ENCODE measurements at regions not wholly inside any gene's neighbourhood (a gene's known extent, or its start where the extent isn't known, plus 50 kb on each side); places are given as distances from the start of the nearest gene placed in this dataset.

DNA sequence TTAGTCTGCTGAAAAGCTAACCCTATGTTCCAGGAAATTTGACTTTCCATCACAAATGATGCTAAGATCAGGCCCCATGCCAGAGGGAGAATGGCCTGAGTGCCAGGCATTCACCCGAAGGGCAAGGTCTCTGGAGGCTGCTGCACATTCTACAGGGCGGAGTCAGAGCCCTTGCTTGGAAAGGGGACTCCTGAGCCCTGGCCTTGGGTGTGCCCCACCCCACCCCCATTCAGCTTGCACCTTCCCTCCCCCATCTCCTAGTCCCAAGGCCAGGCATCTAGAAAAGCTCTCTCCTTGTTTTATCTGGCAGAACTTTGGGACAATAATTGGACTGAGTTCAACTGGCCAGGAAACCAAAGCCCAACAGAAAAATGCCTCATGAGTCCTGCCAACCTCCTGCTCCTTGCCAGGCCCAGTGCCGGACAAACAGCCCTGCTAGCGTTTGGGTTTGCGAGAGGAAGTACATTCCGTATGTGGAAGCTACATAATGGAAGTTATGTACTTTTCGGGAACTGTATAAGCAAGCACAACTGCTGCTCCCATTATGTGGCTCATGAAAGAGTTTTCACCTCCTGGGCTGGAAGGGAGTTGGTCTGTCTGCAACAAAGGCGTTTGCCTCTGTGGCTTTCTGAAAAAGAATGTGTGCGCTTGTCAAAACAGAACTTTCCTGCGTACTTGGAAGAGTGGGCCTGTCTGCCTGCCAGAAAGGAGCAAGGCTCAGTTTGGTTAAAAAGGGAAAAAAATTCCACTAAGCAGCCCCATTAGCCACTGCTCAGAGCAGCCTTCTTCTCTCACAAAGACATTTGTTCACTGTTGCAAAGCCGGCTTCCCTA, 321.5 kb upstream of the CTNNB1 start:
- Histone ChIP-seq H3K27me3 (no peaks in the 10 kb centered on the region), H3K4me3 (peak overlapping the region in 3 of 4 donors; percentile 2 to 35 (median 18)), H3K27ac (replicated peaks in 1 of 4) (peak overlapping the region; percentile 72 to 86 (median 80)), H3K4me1 (peaks cover 34 to 48% (median 43%) of the 10 kb centered on the region in 4 donors), H3K36me3 (no peaks in the 10 kb centered on the region), H3K9me3 (no peaks in the 10 kb centered on the region)
- DNase-seq (ENCODE audit: extremely low spot score) = no peak
- 20% methylated on average over 11 of the region's 11 CpGs for WGBS
- TF ChIP-seq POLR2A (IDR thresholded peaks at IDR 0.05; ENCODE audit: low read depth) (no peak), EP300 (IDR thresholded peaks at IDR 0.05) (peak; percentile 48), POLR2AphosphoS5 (IDR thresholded peaks at IDR 0.05) (peak; percentile 70 to 71)
- TF ChIP-seq, protein P1, sequence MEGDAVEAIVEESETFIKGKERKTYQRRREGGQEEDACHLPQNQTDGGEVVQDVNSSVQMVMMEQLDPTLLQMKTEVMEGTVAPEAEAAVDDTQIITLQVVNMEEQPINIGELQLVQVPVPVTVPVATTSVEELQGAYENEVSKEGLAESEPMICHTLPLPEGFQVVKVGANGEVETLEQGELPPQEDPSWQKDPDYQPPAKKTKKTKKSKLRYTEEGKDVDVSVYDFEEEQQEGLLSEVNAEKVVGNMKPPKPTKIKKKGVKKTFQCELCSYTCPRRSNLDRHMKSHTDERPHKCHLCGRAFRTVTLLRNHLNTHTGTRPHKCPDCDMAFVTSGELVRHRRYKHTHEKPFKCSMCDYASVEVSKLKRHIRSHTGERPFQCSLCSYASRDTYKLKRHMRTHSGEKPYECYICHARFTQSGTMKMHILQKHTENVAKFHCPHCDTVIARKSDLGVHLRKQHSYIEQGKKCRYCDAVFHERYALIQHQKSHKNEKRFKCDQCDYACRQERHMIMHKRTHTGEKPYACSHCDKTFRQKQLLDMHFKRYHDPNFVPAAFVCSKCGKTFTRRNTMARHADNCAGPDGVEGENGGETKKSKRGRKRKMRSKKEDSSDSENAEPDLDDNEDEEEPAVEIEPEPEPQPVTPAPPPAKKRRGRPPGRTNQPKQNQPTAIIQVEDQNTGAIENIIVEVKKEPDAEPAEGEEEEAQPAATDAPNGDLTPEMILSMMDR (IDR thresholded peaks at IDR 0.05) = no peak
- intact Hi-C loops (cut with DNase I) = loop anchor here (2.0 kb wide), 1 partner anchor 95 kb away; no protein-coding TSS in a partner anchor

GRCh38 chr3:40878464-40878905, 320.8 kb upstream of the CTNNB1 start:
- Histone ChIP-seq H3K4me1 (peaks cover 34 to 48% (median 43%) of the 10 kb centered on the region in 4 donors), H3K36me3 (no peaks in the 10 kb centered on the region), H3K9me3 (no peaks in the 10 kb centered on the region), H3K27ac (replicated peaks in 1 of 4) (peak overlapping the region; percentile 72 to 86 (median 80)), H3K4me3 (peak overlapping the region in 2 of 4 donors; percentile 2 to 18), H3K27me3 (no peaks in the 10 kb centered on the region)
- intact Hi-C loops (cut with DNase I) = no loop called here
- no peak for DNase-seq (ENCODE audit: extremely low spot score)
- 30% methylated on average over 3 of the region's 3 CpGs for WGBS
- TF ChIP-seq POLR2AphosphoS5 (IDR thresholded peaks at IDR 0.05) (no peak), EP300 (IDR thresholded peaks at IDR 0.05) (peak; percentile 15)

DNA sequence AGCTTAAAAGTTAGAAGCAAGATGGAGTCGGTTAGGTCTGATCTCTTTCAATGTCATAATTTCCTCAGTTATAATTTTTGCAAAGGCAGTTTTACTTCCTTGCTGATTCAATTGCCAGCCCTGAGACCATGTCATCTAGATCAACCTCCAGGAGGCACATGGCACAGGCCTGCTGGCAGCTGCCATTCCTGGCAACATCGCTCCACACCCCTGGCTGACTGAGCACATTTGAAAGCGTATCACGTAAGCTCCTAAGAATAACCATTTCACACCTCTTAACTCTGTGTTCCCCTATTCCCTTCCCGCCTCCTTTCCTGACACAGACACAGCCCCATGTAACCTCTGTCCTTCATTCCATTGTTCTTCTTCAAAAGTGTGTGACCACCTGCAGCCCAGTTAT, 313.9 kb upstream of the CTNNB1 start:
- 94% methylated on average over 5 of the region's 5 CpGs for WGBS
- H3K27me3 ChIP-seq = no peaks in the 10 kb centered on the region
- TF ChIP-seq POLR2AphosphoS5 (IDR thresholded peaks at IDR 0.05) = no peak
- no peaks in the 10 kb centered on the region for H3K9me3 ChIP-seq
- DNase-seq (ENCODE audit: extremely low spot score) = no peak
- H3K4me3 ChIP-seq = no peak overlapping the region
- intact Hi-C loops (cut with DNase I) = no loop called here
- peaks cover 0 to 6% (median 0%) of the 10 kb centered on the region in 4 donors for H3K4me1 ChIP-seq
- no peaks in the 10 kb centered on the region for H3K36me3 ChIP-seq
- H3K27ac ChIP-seq (replicated peaks in 1 of 4) = no peak overlapping the region

DNA sequence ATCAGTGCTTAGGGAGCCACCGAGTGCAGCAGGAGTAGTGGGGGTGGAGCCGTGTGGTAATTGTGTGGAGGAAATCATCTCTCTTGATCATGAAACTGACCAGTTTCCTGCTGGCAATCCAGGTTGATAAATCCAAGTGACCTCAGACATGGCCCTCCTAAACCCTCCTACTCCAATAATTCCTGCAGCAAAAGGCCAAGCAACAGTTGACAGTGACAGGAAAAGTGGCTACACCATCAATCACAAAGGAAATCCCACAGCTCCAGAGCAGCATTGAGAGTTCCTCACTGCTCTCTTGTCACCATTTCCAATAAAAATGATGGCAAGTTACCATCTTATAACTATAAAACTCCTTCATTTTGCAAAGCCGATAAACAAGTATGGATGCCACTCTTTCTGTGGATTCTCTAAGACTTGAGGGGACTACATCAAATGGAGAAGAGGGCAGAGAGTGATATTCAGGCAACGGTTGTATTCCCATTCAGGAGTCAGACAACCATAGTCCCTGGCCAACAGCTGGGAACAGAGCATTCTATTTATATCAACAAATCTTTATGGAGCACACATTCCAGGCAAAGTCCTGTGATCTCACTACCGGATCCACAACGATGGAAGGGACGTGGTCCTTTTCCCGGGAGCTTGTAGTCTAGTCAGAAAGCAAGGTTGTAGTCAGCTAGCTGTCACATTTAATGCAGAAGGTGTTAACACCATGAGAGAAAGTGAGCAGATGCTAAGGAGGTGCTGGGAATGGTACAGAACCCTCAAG, 312.5 kb upstream of the CTNNB1 start:
- Histone ChIP-seq H3K27me3 (no peaks in the 10 kb centered on the region), H3K36me3 (no peaks in the 10 kb centered on the region), H3K4me1 (peaks cover 0 to 6% (median 0%) of the 10 kb centered on the region in 4 donors), H3K9me3 (no peaks in the 10 kb centered on the region), H3K4me3 (no peak overlapping the region), H3K27ac (replicated peaks in 1 of 4) (no peak overlapping the region)
- 77% methylated on average over 8 of the region's 8 CpGs for WGBS
- intact Hi-C loops (cut with DNase I) = no loop called here
- no peak for DNase-seq (ENCODE audit: extremely low spot score)
- TF ChIP-seq POLR2A (IDR thresholded peaks at IDR 0.05; ENCODE audit: low read depth) (no peak), EP300 (IDR thresholded peaks at IDR 0.05) (no peak)
- TF ChIP-seq, protein P1 (IDR thresholded peaks at IDR 0.05) = no peak

DNA sequence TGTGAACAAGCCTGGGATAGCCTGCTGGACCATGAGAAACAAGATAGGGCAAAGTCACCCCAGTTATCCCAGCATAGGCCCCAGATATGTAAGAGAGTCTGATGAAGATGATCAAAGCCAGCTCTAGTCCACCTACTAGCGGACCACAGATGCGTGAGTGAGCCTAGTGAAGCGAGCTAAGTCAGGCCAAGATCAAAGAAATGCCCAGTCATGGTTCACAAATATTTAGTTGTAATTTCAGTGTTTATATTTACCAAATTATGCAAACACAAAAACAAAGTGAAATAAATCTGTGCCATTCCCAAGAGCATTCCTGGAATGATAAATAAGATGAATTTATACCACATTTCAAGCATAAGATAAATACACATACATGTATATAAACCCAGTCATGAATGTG, 308.1 kb upstream of the CTNNB1 start:
- no peaks in the 10 kb centered on the region for H3K27me3 ChIP-seq
- WGBS = 94% methylated on average over 3 of the region's 3 CpGs
- no peaks in the 10 kb centered on the region for H3K36me3 ChIP-seq
- no peak overlapping the region for H3K27ac ChIP-seq (replicated peaks in 1 of 4)
- DNase-seq (ENCODE audit: extremely low spot score) = no peak
- intact Hi-C loops (cut with DNase I) = no loop called here
- H3K9me3 ChIP-seq = no peaks in the 10 kb centered on the region
- no peak overlapping the region for H3K4me3 ChIP-seq
- peaks cover 0 to 6% (median 0%) of the 10 kb centered on the region in 4 donors for H3K4me1 ChIP-seq
- TF ChIP-seq POLR2A (IDR thresholded peaks at IDR 0.05; ENCODE audit: low read depth) (no peak), POLR2AphosphoS5 (IDR thresholded peaks at IDR 0.05) (no peak), EP300 (IDR thresholded peaks at IDR 0.05) (no peak)
- TF ChIP-seq, protein P1 (IDR thresholded peaks at IDR 0.05) = no peak
